HG03354 (cell line): ENCODE measurements at regions not wholly inside any gene's neighbourhood (a gene's known extent, or its start where the extent isn't known, plus 50 kb on each side); places are given as distances from the start of the nearest gene placed in this dataset.
"Not testable (repeated sequence)": the region's sequence is repeated elsewhere in the genome, so short reads cannot be mapped to it uniquely, and the experiment has no call there.

Source experiments
- ATAC-seq: cut with Tn5 transposase; IDR thresholded peaks from one replicate; pipeline ENCODE4 v1.9.1; 2021; ENCODE audit warnings: mild to moderate bottlenecking; ENCODE audit not compliant: unreplicated experiment, poor library complexity, severe bottlenecking

GRCh38 chr7:146057958-146058357 lies 58.6 kb upstream of the CNTNAP2 start:
- no peak for ATAC-seq

GRCh38 chr7:146054909-146055308 lies 61.7 kb upstream of the CNTNAP2 start:
- ATAC-seq: no peak

GRCh38 chr7:146053492-146053891 lies 63.1 kb upstream of the CNTNAP2 start:
- no peak for ATAC-seq

GRCh38 chr7:146043310-146043709 lies 73.3 kb upstream of the CNTNAP2 start:
- not testable (repeated sequence) for ATAC-seq

GRCh38 chr7:146028251-146028750 lies 88.3 kb upstream of the CNTNAP2 start:
- ATAC-seq: no peak

GRCh38 chr7:146027243-146027642 lies 89.4 kb upstream of the CNTNAP2 start:
- ATAC-seq: no peak

- ATAC-seq: no peak
Measured at GRCh38 chr7:146022776-146023175, 93.8 kb upstream of the CNTNAP2 start.

GRCh38 chr7:146019041-146020004 lies 97.3 kb upstream of the CNTNAP2 start:
- not testable (repeated sequence) for ATAC-seq

- ATAC-seq: not testable (repeated sequence)
Measured at GRCh38 chr7:146017366-146017765, 99.2 kb upstream of the CNTNAP2 start.

- ATAC-seq: not testable (repeated sequence)
Measured at GRCh38 chr7:146014154-146014553, 102.4 kb upstream of the CNTNAP2 start.

GRCh38 chr7:146008293-146008692 lies 108.3 kb upstream of the CNTNAP2 start:
- no peak for ATAC-seq

GRCh38 chr7:146004805-146005204 lies 111.8 kb upstream of the CNTNAP2 start:
- no peak for ATAC-seq

- ATAC-seq: peak; percentile 96
Measured at GRCh38 chr7:146002431-146003078, 114.0 kb upstream of the CNTNAP2 start.

- no peak for ATAC-seq
Measured at GRCh38 chr7:146002008-146002407, 114.6 kb upstream of the CNTNAP2 start.

- ATAC-seq: no peak
Measured at GRCh38 chr7:146000882-146001281, 115.7 kb upstream of the CNTNAP2 start.

GRCh38 chr7:145989469-145989868 lies 127.1 kb upstream of the CNTNAP2 start:
- ATAC-seq: no peak

- ATAC-seq: no peak
Measured at GRCh38 chr7:145986248-145986874, 130.2 kb upstream of the CNTNAP2 start.

GRCh38 chr7:145978769-145979168 lies 137.8 kb upstream of the CNTNAP2 start:
- ATAC-seq: no peak

GRCh38 chr7:145959981-145960380 lies 156.6 kb upstream of the CNTNAP2 start:
- no peak for ATAC-seq

- no peak for ATAC-seq
Measured at GRCh38 chr7:145957160-145957890, 159.3 kb upstream of the CNTNAP2 start.
